HUES64 (cell line): ENCODE measurements at regions not wholly inside any gene's neighbourhood (a gene's known extent, or its start where the extent isn't known, plus 50 kb on each side); places are given as distances from the start of the nearest gene placed in this dataset.

Experiments used
- H3K27ac ChIP-seq: 2 replicates; pipeline ENCODE4 v1.7.0; 2013; ENCODE audit warnings: low read depth, low read length, inconsistent platforms
- H3K27me3 ChIP-seq: 2 replicates; pipeline ENCODE4 v1.6.1; 2013; ENCODE audit warnings: mild to moderate bottlenecking, low read length; ENCODE audit not compliant: insufficient read depth
- H3K36me3 ChIP-seq: 2 replicates; pipeline ENCODE4 v1.6.1; 2013; ENCODE audit warnings: mild to moderate bottlenecking, low read length; ENCODE audit not compliant: insufficient read depth
- H3K4me1 ChIP-seq: 2 replicates; pipeline ENCODE4 v1.6.1; 2013; ENCODE audit warnings: mild to moderate bottlenecking, low read length, moderate library complexity; ENCODE audit not compliant: insufficient read depth
- H3K4me3 ChIP-seq: 2 replicates; pipeline ENCODE4 v1.5.1; 2013; ENCODE audit warnings: mild to moderate bottlenecking, low read length, moderate library complexity
- H3K9ac ChIP-seq: 2 replicates; pipeline ENCODE4 v1.6.1; 2013; ENCODE audit warnings: mild to moderate bottlenecking, low read depth, low read length
- H3K9me3 ChIP-seq: 2 replicates; pipeline ENCODE4 v1.6.1; 2013; ENCODE audit warnings: low read depth, low read length; ENCODE audit not compliant: insufficient read depth
- WGBS: fragments of 150-250, 120-280 bp; methylation state at CpG from one replicate; pipeline ENCODE4 v1.1.7; 2013; ENCODE audit warnings: missing lambda C conversion rate; 5-methylcytosine and 5-hydroxymethylcytosine counted together

GRCh38 chr3:41148478-41148877 lies 50.8 kb upstream of the CTNNB1 start:
- H3K27me3 ChIP-seq: no peaks in the 10 kb centered on the region
- H3K9ac ChIP-seq: no peak overlapping the region
- H3K4me1 ChIP-seq: no peaks in the 10 kb centered on the region
- 92% methylated on average over 1 of the region's 2 CpGs for WGBS
- no peaks in the 10 kb centered on the region for H3K36me3 ChIP-seq
- H3K4me3 ChIP-seq: no peak overlapping the region
- H3K27ac ChIP-seq: no peak overlapping the region
- peaks cover 16% of the 10 kb centered on the region; the same call in 1 of the 2 replicates for H3K9me3 ChIP-seq

- Histone ChIP-seq H3K4me3 (no peak overlapping the region), H3K27me3 (no peaks in the 10 kb centered on the region), H3K36me3 (no peaks in the 10 kb centered on the region), H3K27ac (no peak overlapping the region), H3K9me3 (peaks cover 16% of the 10 kb centered on the region; the same call in 1 of the 2 replicates), H3K4me1 (no peaks in the 10 kb centered on the region), H3K9ac (no peak overlapping the region)
- WGBS: 67% methylated on average over 4 of the region's 4 CpGs
Measured at GRCh38 chr3:41148901-41149300, 50.4 kb upstream of the CTNNB1 start.
